Central memory CD8-positive, alpha-beta T cell (primary cell): ENCODE measurements at regions not wholly inside any gene's neighbourhood (a gene's known extent, or its start where the extent isn't known, plus 50 kb on each side); places are given as distances from the start of the nearest gene placed in this dataset.
"Not testable (repeated sequence)": the region's sequence is repeated elsewhere in the genome, so short reads cannot be mapped to it uniquely, and the experiment has no call there.

Experiments
- ATAC-seq: fragments of 150-1000 bp; cut with Tn5 transposase; replicated peaks from 2 replicates; pipeline ENCODE4 v1.10.0; 2022; ENCODE audit warnings: mild to moderate bottlenecking, moderate FRiP score, moderate number of reproducible peaks; ENCODE audit not compliant: poor library complexity, severe bottlenecking; ENCODE audit errors: extremely low read depth
- DNase-seq, 2 donors: peaks; one replicate each; pipeline ENCODE4 v3.0.0; 2021; ENCODE audit warnings: low spot score in 2 of 2
- H3K27ac Mint-ChIP-seq: one replicate; pipeline ENCODE4 v1.8.0; 2022; ENCODE audit warnings: low read depth, mild to moderate bottlenecking, moderate library complexity, mixed read lengths
- H3K27me3 Mint-ChIP-seq: one replicate; pipeline ENCODE4 v1.8.0; 2022; ENCODE audit warnings: mixed read lengths
- H3K36me3 Mint-ChIP-seq: one replicate; pipeline ENCODE4 v1.8.0; 2022; ENCODE audit warnings: mild to moderate bottlenecking, moderate library complexity, mixed read lengths; ENCODE audit not compliant: insufficient read depth
- H3K4me1 Mint-ChIP-seq: one replicate; pipeline ENCODE4 v1.8.0; 2022; ENCODE audit warnings: mixed read lengths
- H3K4me3 Mint-ChIP-seq: one replicate; pipeline ENCODE4 v1.8.0; 2022; ENCODE audit warnings: mild to moderate bottlenecking, moderate library complexity, mixed read lengths
- H3K9me3 Mint-ChIP-seq: one replicate; pipeline ENCODE4 v1.8.0; 2022; ENCODE audit warnings: mixed read lengths

DNA sequence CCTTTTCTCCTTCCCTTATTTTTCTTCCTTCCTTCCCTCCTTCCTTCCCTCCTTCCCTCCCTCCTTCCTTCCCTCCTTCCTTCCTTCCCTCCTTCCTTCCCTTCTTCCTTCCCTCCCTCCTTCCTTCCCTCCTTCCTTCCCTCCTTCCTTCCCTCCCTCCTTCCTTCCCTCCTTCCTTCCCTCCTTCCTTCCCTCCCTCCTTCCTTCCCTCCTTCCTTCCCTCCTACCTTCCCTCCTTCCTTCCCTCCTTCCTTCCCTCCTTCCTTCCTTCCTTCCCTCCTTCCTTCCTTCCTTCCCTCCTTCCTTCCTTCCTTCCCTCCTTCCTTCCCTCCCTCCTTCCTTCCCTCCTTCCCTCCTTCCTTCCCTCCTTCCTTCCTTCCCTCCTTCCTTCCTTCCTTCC lies 459.6 kb downstream of the CDH11 start:
- not testable (repeated sequence) for DNase-seq, H3K27ac Mint-ChIP-seq, H3K27me3 Mint-ChIP-seq, ATAC-seq, H3K4me3 Mint-ChIP-seq, H3K36me3 Mint-ChIP-seq, H3K4me1 Mint-ChIP-seq
- peaks cover 12% of the 10 kb centered on the region for H3K9me3 Mint-ChIP-seq

DNA sequence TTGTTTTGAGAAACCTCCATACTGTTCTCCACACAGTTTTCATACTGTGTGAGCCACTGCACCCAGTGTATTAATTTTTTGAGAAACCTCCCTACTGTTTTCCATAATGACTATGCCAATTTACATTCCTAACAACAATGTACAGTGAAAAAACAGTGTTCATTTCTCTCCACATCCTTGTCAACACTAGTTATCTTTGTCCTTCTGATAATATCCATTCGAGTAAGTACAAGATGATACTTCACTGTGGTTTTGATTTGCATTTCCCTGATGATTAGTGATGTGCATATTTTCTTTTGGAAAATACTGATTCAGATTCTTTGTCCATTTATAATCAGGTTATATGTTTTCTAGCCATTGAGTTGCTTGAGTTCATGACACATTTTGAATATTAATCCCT lies 462.0 kb downstream of the CDH11 start:
- peaks cover 12% of the 10 kb centered on the region for H3K9me3 Mint-ChIP-seq
- ATAC-seq (no peak), DNase-seq (no peak)
- H3K27me3 Mint-ChIP-seq, result no peaks in the 10 kb centered on the region
- H3K4me1 Mint-ChIP-seq, result no peaks in the 10 kb centered on the region
- H3K27ac Mint-ChIP-seq, result no peak overlapping the region
- H3K36me3 Mint-ChIP-seq, result no peaks in the 10 kb centered on the region
- no peak overlapping the region for H3K4me3 Mint-ChIP-seq

DNA sequence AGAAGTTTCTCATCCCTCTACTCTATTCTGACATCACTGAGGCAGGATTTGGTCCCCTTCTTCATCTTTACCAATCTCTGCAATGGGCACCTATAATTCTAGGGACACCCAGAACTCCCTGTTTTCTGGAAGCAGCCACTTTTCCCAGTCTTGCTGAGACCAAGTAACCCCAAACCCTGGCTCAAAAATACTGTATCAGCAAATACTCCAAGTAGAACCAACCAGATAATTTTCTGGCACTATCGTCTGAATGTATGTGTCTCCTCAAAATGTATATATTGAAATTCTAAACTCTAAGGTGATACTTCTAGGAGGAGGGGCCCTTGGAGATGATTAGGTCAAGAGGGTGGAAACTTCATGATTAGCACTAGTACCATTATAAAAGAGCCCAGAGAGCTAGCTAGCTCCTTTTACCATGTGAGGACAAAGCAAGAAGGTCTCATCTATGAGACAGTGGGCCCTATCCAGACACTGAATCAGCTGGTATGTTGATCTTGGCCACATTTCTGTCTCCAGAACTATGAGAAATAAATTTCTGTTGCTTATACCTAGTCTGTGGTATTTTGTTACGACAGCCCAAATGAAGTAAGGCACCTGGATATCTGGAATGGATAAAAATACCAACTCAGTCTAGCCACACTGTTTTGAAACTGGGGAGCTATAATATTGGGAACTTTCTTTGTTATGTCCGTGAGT lies 464.4 kb downstream of the CDH11 start:
- Mint-ChIP-seq H3K4me1 (no peaks in the 10 kb centered on the region), H3K9me3 (peaks cover 20% of the 10 kb centered on the region), H3K27ac (no peak overlapping the region), H3K27me3 (no peaks in the 10 kb centered on the region), H3K36me3 (no peaks in the 10 kb centered on the region), H3K4me3 (no peak overlapping the region)
- ATAC-seq, result no peak
- DNase-seq, result no peak

- Mint-ChIP-seq H3K4me3 (no peak overlapping the region), H3K27ac (no peak overlapping the region), H3K36me3 (no peaks in the 10 kb centered on the region), H3K9me3 (peaks cover 26% of the 10 kb centered on the region), H3K4me1 (no peaks in the 10 kb centered on the region), H3K27me3 (no peaks in the 10 kb centered on the region)
- ATAC-seq (no peak), DNase-seq (no peak)
These were observed 465.4 kb downstream of the CDH11 start for GRCh38 chr16:64656471-64656870.

- Mint-ChIP-seq H3K27ac (no peak overlapping the region), H3K36me3 (no peaks in the 10 kb centered on the region), H3K4me3 (no peak overlapping the region), H3K4me1 (no peaks in the 10 kb centered on the region), H3K9me3 (peaks cover 37% of the 10 kb centered on the region), H3K27me3 (no peaks in the 10 kb centered on the region)
- DNase-seq (no peak), ATAC-seq (no peak)
These were observed 467.7 kb downstream of the CDH11 start for GRCh38 chr16:64654178-64654577.

- DNase-seq, result no peak
- Mint-ChIP-seq H3K27me3 (no peaks in the 10 kb centered on the region), H3K27ac (no peak overlapping the region), H3K9me3 (peaks cover 30% of the 10 kb centered on the region), H3K4me3 (no peak overlapping the region), H3K36me3 (no peaks in the 10 kb centered on the region), H3K4me1 (no peaks in the 10 kb centered on the region)
- no peak for ATAC-seq
These were observed 473.6 kb downstream of the CDH11 start for GRCh38 chr16:64648282-64648681.

GRCh38 chr16:64641343-64641742 lies 480.5 kb downstream of the CDH11 start:
- DNase-seq, result no peak
- H3K9me3 Mint-ChIP-seq, result peaks cover 11% of the 10 kb centered on the region
- ATAC-seq, result no peak
- H3K36me3 Mint-ChIP-seq, result no peaks in the 10 kb centered on the region
- H3K27me3 Mint-ChIP-seq, result no peaks in the 10 kb centered on the region
- H3K4me3 Mint-ChIP-seq, result no peak overlapping the region
- no peak overlapping the region for H3K27ac Mint-ChIP-seq
- H3K4me1 Mint-ChIP-seq, result no peaks in the 10 kb centered on the region

DNA sequence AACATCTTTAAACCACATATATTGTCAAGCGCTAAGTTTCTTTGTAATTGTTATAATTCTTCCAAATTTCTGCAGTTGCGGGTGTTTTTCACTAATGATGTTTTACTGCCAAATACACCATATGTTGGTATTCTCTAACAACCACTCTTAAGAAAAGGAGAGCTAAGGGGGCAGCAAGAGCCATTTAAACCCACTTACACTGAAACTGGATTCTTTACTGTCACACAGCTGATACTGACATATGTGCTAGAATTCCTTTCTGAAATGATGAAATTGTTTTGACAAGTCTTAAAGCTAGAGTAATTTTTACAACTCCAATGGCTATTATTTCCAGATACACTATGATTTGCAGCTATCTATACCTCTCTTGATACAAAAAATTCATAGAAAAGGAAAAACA lies 483.1 kb downstream of the CDH11 start:
- Mint-ChIP-seq H3K27ac (no peak overlapping the region), H3K27me3 (no peaks in the 10 kb centered on the region), H3K36me3 (no peaks in the 10 kb centered on the region), H3K4me3 (no peak overlapping the region), H3K9me3 (peaks cover 11% of the 10 kb centered on the region), H3K4me1 (no peaks in the 10 kb centered on the region)
- DNase-seq, result no peak
- ATAC-seq, result no peak

DNA sequence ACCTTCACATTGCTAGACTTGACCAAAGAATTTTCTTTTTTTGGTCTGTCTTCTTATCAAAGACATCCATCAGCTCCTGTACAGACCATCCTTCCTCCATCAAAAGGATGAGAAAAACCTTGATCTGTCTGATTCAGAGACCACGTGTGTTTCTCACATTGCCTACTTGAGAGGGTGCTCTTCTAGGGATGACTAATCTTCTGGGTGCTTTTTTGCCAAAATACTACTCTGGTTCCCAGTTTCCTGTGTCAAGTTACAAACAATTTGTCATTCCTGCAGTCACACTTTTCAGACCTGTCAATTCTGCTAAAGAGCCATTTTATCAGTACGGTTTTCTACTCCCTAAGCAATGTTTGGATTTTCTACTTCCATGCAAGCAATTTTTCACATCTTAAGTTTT lies 492.2 kb downstream of the CDH11 start:
- no peaks in the 10 kb centered on the region for H3K4me1 Mint-ChIP-seq
- H3K4me3 Mint-ChIP-seq, result no peak overlapping the region
- no peaks in the 10 kb centered on the region for H3K36me3 Mint-ChIP-seq
- no peaks in the 10 kb centered on the region for H3K27me3 Mint-ChIP-seq
- ATAC-seq (no peak), DNase-seq (no peak)
- peaks cover 8% of the 10 kb centered on the region for H3K9me3 Mint-ChIP-seq
- no peak overlapping the region for H3K27ac Mint-ChIP-seq

DNA sequence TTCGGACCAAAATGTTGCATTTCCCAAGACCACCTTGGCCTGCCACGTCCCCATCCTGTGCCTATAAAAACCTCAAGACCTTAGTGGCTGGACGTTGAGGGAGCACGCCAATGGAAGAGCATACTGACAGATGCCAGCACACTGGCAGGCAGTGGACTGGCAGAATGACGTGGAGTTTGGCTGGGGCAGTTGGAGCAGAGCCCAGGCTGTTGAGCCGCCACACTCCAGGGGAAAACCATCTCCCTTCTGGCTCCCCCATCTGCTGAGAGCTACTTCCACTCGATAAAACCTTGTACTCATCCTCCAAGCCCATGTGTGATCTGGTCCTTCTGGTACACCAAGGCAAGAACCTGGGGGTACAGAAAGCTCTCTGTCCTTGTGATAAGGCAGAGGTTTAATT lies 494.1 kb downstream of the CDH11 start:
- H3K4me1 Mint-ChIP-seq, result no peaks in the 10 kb centered on the region
- DNase-seq (no peak), ATAC-seq (no peak)
- H3K27ac Mint-ChIP-seq, result no peak overlapping the region
- no peaks in the 10 kb centered on the region for H3K27me3 Mint-ChIP-seq
- H3K9me3 Mint-ChIP-seq, result peaks cover 8% of the 10 kb centered on the region
- H3K4me3 Mint-ChIP-seq, result no peak overlapping the region
- no peaks in the 10 kb centered on the region for H3K36me3 Mint-ChIP-seq

DNA sequence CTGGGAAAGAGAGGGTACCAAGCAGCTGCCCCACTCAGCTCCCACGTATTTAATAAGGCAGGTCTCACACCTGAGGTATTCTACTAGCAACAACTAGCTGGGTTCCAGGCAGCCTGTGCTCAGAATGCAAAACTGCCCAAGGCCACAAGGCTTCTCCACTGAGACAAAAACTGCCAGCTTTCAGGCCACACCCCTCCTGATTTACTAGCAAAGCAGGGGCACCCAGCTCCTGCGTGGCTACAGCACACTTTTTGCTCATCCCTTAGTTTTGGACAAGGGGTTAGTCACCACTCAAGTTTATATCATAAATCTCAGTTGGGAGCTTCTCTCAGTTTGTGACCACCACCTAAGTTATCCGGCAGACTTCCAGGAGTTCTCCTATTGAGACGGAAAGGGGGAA lies 494.6 kb downstream of the CDH11 start:
- no peak for ATAC-seq
- no peaks in the 10 kb centered on the region for H3K36me3 Mint-ChIP-seq
- H3K27me3 Mint-ChIP-seq, result no peaks in the 10 kb centered on the region
- DNase-seq, result no peak
- H3K9me3 Mint-ChIP-seq, result peaks cover 12% of the 10 kb centered on the region
- no peak overlapping the region for H3K4me3 Mint-ChIP-seq
- no peaks in the 10 kb centered on the region for H3K4me1 Mint-ChIP-seq
- H3K27ac Mint-ChIP-seq, result no peak overlapping the region

GRCh38 chr16:64626776-64627175 lies 495.1 kb downstream of the CDH11 start:
- no peaks in the 10 kb centered on the region for H3K36me3 Mint-ChIP-seq
- ATAC-seq, result no peak

GRCh38 chr16:64621616-64622015 lies 500.2 kb downstream of the CDH11 start:
- no peak for DNase-seq
- H3K36me3 Mint-ChIP-seq, result no peaks in the 10 kb centered on the region
- ATAC-seq, result no peak

More at GRCh38 chr16:64626776-64627175, 495.1 kb downstream of the CDH11 start:
- Mint-ChIP-seq H3K4me3 (no peak overlapping the region), H3K4me1 (no peaks in the 10 kb centered on the region), H3K27me3 (no peaks in the 10 kb centered on the region), H3K9me3 (peaks cover 14% of the 10 kb centered on the region), H3K27ac (no peak overlapping the region)
- no peak for DNase-seq

More at GRCh38 chr16:64621616-64622015, 500.2 kb downstream of the CDH11 start:
- H3K27me3 Mint-ChIP-seq, result no peaks in the 10 kb centered on the region
- no peaks in the 10 kb centered on the region for H3K4me1 Mint-ChIP-seq
- H3K4me3 Mint-ChIP-seq, result no peak overlapping the region
- no peak overlapping the region for H3K27ac Mint-ChIP-seq
- H3K9me3 Mint-ChIP-seq, result peaks cover 23% of the 10 kb centered on the region
